Dedifferentiated amniotic fluid mesenchymal stem cell (primary cell): ENCODE measurements at regions not wholly inside any gene's neighbourhood (a gene's known extent, or its start where the extent isn't known, plus 50 kb on each side); places are given as distances from the start of the nearest gene placed in this dataset.

ENCODE experiments used
- DNase-seq: peaks from one replicate; pipeline ENCODE4 v3.0.0-alpha.2; 2016; ENCODE audit errors: extremely low spot score

DNA sequence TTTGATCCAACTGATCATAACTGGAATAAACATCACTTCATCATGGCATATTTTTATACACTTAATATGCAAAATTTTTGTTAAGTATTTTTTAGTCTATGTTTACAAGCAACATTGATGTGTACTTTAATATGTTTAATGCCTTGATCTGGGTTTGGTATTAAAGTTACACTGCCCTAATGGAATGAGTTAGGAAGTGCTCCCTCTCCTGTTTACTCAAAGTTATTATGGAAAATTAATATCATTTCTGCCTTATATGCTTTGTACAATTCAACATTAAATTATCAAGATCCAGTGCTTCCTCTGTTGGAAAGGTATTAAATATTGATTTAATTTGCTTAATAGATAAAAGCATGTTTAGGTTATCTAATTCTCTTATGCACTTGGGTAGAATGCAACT lies 927.3 kb upstream of the RAG2 start:
- no peak for DNase-seq

- DNase-seq, result no peak
These were observed 921.7 kb upstream of the RAG2 start for GRCh38 chr11:37519781-37520180.

- DNase-seq, result no peak
These were observed 914.2 kb upstream of the RAG2 start for GRCh38 chr11:37512156-37512780.

DNA sequence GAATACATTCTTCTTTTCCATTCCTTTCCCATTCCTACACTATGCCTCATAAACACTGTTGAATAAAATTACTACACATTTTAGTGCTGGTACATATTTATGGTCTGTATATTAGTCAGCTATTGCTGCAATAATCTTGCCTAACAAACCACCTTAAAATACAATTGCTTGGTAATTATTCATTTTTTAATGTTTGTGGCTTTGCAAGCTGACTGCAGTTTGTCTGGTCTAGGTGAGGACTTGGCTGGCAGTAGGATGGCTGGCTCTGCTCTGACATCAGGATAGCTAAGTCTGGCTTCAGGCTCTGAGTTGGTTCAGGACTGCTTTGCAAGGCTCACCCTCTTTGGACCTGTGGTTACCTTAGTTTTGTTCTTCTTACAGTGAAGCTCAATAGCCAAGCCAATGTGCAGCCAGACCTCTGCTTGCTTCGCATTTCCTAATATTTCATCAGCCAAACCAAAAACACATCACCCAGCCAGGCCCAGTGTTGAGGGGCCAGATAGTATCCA lies 913.4 kb upstream of the RAG2 start:
- peak; percentile 36 for DNase-seq

DNA sequence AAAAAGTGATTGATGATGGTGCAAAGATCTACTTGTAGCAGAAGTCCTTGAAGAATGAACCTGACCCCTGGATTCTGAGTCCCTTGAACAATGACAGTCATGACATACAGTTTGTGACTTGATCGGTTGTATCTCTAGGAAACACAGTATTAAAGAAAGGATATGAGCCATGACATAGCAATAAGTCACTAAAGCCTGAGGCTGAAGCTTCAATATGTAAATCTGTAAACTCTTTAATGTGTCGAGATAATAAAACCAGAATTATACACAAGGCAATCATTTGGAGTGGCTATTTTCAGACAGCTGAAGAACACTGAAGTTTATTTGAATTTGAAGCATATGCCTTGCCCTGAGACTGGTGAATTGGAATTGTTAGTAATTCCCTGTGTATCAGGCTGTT lies 911.5 kb upstream of the RAG2 start:
- no peak for DNase-seq

GRCh38 chr11:37506531-37506930 lies 908.5 kb upstream of the RAG2 start:
- DNase-seq, result no peak

GRCh38 chr11:37505406-37505805 lies 907.4 kb upstream of the RAG2 start:
- DNase-seq, result no peak

DNA sequence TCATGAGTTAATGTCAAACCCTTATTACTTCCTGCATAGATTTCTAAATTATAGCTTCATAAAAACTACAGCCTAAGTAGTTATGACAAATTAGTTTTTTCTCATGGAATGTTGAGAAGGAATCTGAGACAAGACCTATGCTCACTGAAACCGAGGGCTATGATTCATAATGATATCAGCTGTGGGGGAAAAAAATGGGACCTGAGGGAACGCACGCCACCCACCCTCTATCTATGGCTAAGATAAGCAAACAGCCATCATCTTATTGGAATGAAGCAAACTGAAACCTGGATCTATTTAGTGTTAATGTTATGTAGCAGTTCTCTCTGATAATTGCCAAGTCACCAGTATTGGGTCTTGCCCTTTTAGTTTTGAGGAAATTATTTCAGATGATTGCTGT lies 906.9 kb upstream of the RAG2 start:
- DNase-seq, result peak; percentile 81

GRCh38 chr11:37504060-37504611 lies 906.1 kb upstream of the RAG2 start:
- DNase-seq, result peak; percentile 72

GRCh38 chr11:37503411-37504059 lies 905.5 kb upstream of the RAG2 start:
- no peak for DNase-seq

- peak; percentile 51 for DNase-seq
These were observed 904.2 kb upstream of the RAG2 start for GRCh38 chr11:37502202-37502601.

DNA sequence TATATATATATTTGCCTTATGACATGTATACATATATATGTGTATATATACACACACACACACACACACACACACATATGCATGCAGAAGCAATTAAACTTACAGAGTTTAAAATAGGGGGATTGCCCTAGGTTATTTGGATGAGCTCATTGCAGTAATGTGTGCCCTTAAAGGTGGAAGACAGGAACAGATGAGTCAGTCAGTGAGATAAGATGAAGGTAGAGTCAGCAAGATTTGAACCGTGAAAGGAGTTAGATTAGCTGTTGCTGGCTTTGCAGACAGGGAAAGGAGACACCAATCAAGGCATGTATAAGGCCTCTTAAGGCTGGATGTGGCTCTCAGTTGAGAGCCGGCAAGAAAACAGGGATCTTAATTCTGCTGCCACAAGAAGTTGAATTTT lies 902.4 kb upstream of the RAG2 start:
- no peak for DNase-seq

GRCh38 chr11:37497326-37497725 lies 899.3 kb upstream of the RAG2 start:
- DNase-seq, result no peak

DNA sequence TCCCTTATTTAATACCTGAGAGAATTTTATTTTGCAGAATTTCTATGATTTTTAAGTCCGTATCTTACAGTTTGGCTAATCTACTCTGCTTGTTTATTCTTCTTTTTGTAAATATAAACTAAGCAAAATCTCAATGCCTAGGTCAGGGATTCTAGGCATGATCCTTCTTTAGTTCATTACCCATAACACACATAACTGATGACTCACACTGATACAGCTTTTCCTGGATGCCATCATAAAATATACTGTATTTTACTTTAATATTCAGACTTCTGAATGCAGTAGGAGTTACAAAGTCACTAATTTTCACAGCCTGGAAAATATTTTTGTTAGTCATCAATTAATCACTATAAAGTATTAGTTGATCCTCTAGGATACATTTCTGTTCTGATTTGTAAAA lies 898.2 kb upstream of the RAG2 start:
- DNase-seq, result no peak

GRCh38 chr11:37484298-37484697 lies 886.3 kb upstream of the RAG2 start:
- no peak for DNase-seq

DNA sequence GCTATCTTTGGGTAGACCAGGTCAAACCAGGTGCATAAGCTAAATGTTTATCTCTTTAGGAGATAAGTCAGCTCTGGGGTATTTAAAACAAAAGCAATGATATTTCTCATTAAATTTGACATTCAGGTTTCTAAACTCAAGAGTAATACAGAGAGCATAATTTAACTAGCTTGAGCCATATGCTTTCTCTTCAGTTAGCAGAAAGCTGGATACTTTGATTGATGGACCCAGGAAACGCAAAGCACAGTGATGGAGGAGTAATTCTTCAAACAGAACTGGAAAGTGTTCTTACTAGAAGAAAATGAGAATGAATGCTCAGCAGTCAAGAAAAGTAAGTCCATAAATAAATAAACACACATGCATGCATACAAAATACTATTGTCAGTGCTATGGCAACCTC lies 885.7 kb upstream of the RAG2 start:
- DNase-seq, result no peak

DNA sequence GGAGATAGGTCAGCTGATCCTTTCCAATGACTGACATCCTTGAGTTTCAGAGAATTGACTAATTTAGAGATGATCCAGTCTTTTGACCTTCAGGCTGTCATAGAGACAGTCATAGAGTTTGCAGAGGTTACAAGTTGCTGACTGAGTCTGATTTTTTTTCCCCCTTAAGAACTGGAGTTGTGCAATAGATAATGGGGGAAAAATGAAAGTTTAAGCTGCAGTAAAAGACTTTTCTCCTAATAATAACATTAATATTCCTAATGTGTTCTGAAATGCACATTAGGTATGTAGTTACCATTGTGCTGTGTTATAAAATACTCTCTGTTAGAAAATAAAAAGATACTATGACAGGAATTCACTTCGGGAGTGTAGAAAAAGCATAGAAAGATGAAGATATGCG lies 876.9 kb upstream of the RAG2 start:
- no peak for DNase-seq

- no peak for DNase-seq
These were observed 870.3 kb upstream of the RAG2 start for GRCh38 chr11:37468344-37468743.

DNA sequence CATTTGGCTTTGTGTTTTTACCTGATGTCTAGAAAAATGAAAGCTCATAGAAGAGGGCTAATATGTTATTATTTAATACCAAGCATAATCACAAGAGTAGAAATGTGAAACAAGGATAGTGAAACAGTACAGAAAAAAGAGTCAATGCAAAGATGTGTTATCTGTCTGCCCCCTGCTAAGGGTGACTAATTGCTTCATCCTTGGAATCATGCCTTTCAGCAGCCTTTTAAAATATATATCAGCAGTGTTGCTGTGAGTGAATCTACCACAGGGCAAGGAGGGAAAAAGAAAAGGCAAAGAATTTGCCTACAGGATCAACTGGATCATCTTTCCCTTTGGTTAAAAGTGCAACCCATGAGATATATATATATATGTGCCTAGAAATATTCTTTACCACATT lies 867.2 kb upstream of the RAG2 start:
- no peak for DNase-seq

GRCh38 chr11:37459456-37459855 lies 861.4 kb upstream of the RAG2 start:
- no peak for DNase-seq

DNA sequence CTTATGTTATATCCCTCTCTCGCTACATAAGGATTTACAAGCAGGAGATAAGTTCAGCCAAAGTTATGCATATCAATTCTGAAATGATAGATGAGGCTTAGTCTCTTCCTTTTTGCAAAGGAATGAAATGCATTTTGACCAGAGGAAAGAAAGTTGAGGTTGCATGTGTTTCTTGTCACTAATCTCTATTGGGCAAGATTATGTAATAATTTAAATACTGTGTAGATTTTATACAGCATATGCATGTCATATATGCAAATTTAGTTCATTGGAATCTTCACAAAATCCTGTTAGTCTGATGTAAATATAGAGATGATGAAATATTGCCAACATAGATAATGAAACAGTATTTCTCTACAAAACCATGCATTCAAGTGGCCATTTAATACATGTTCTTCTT lies 858.7 kb upstream of the RAG2 start:
- DNase-seq, result no peak

DNA sequence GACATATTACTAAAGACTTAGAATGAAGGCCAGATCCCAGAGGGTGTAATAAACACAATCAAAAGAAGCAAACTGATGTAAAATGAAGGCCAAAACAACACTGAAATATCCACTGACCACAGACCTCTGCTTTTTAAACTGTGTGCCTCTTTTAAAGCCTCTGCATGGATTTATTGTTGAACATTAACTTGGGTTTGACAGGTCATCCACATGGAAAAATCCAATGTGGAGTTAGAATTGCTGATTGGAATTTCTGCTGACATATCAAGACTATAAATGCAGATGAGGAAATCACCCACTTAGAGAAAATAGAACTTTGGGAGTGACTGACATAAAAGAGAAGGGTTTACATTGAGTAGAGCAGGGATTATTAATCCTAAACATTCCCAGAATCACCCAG lies 853.9 kb upstream of the RAG2 start:
- no peak for DNase-seq

DNA sequence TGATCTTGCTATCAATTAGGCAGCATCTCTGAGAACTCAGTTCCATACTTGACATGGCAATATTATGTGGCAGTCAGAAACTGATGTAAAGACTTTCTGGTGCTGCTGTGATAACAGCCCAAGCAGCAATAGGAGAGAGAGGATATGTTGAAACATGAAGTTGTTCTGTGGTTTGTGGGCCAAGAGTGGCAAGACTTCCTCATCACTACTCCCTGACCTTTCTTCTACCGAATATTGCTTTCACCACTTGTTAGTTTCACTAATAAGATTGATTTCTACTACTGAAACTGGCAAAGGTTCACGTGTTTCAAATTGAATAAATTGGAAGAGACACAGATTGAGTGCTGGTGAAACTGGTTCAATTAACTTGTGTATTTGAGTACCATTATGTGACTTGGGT lies 852.6 kb upstream of the RAG2 start:
- DNase-seq, result no peak
